ENCODE measurements at regions not wholly inside any gene's neighbourhood (a gene's known extent, or its start where the extent isn't known, plus 50 kb on each side); places are given as distances from the start of the nearest gene placed in this dataset.

DNA sequence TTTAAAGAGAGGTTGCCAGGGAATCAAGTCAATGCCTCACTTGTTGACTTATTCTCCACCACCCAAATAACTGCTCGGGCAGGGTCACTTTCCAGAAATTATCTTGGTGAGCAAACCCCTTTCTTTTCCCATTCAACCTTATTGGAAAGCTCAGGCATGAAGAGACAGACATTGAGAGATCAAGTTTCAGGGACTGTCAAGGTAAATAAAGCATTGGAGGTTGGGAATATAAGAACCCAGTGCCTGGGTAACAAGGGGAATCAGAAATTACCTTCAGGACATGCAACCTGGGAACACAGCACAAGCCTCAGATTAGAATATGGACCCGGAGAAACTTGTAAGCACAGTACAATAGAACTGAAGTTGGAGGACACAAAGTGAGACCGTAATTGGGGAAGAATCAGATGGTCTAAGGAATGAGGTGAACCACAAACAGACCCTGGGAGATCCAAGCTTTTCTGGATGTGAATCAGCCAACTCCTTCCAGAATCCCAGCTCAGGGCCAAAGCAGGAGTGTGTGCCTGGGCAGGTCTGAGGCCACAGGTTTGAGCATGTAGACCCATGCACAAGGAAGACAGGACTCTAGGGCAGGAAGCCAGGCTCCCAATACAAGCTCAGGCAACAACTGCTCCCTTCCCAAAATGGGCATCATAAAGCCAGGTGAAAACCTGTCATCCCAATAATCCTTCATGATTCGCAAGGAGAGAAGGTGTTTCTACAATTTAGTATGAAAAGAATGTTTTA, 512.8 kb downstream of the MAFB start:
- Histone ChIP-seq H3K36me3 (ENCODE audit: control insufficient read depth in 2 of 2, insufficient read depth in 1 of 2, low read length in 2 of 2) (no peaks in the 10 kb centered on the region), H3K9me3 (ENCODE audit: control insufficient read depth, insufficient read depth, low read depth, low read length) (no peaks in the 10 kb centered on the region), H3K4me3 (ENCODE audit: low read depth, low read length) (no peak overlapping the region), H3K4me1 (ENCODE audit: control insufficient read depth, insufficient read depth, low read length) (no peaks in the 10 kb centered on the region), H3K27ac (ENCODE audit: extremely low read depth, low read depth, low read length) (no peak overlapping the region)
- ChIA-PET POLR2A (no interaction called here), CTCF (interaction anchor here (0.7 kb wide), 1 partner anchor 16 kb away, joined by 3 read pairs; no protein-coding TSS in a partner anchor)
- TF ChIP-seq ZNF76 (tag by site-specific recombination; IDR thresholded peaks at IDR 0.05; ENCODE audit: borderline replicate concordance, low read depth) = no peak
- no peak for TF ChIP-seq ZFHX2 (tag by site-specific recombination; conservative IDR thresholded peaks at IDR 0.05)
- TF ChIP-seq, protein P1, sequence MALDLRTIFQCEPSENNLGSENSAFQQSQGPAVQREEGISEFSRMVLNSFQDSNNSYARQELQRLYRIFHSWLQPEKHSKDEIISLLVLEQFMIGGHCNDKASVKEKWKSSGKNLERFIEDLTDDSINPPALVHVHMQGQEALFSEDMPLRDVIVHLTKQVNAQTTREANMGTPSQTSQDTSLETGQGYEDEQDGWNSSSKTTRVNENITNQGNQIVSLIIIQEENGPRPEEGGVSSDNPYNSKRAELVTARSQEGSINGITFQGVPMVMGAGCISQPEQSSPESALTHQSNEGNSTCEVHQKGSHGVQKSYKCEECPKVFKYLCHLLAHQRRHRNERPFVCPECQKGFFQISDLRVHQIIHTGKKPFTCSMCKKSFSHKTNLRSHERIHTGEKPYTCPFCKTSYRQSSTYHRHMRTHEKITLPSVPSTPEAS (tag by site-specific recombination; IDR thresholded peaks at IDR 0.05) = no peak
- TF ChIP-seq ZSCAN18 (tag by site-specific recombination; IDR thresholded peaks at IDR 0.05) = no peak
- no peak for TF ChIP-seq ZNF426 (tag by site-specific recombination; IDR thresholded peaks at IDR 0.05)
- TF ChIP-seq ZNF555 (tag by site-specific recombination; conservative IDR thresholded peaks at IDR 0.05) = no peak
- no peak for TF ChIP-seq ZNF155 (tag by site-specific recombination; IDR thresholded peaks at IDR 0.05)
- TF ChIP-seq EGR2 (tag by site-specific recombination; IDR thresholded peaks at IDR 0.05; ENCODE audit: low read depth) = no peak
- no peak for TF ChIP-seq ZNF221 (tag by site-specific recombination; IDR thresholded peaks at IDR 0.05; ENCODE audit: borderline replicate concordance)
- TF ChIP-seq SCRT2 (tag by site-specific recombination; IDR thresholded peaks at IDR 0.05) = no peak
- TF ChIP-seq ZBTB6 (tag by site-specific recombination; IDR thresholded peaks at IDR 0.05) = no peak
- no peak for TF ChIP-seq ZNF362 (tag by site-specific recombination; IDR thresholded peaks at IDR 0.05)
- TF ChIP-seq PRDM10 (tag by site-specific recombination; IDR thresholded peaks at IDR 0.05) = no peak
- no peak for TF ChIP-seq ZNF670 (tag by site-specific recombination; IDR thresholded peaks at IDR 0.05; ENCODE audit: low read depth)
- TF ChIP-seq ZNF416 (tag by site-specific recombination; IDR thresholded peaks at IDR 0.05) = no peak
- TF ChIP-seq ZNF585B (tag by site-specific recombination; IDR thresholded peaks at IDR 0.05) = no peak
- no peak for TF ChIP-seq SETDB1 (IDR thresholded peaks at IDR 0.05; ENCODE audit: insufficient read length, low read length)

All from HEK293 (cell line).